CD4-positive, alpha-beta T cell treated with Interferon alpha-2 for 1 hour (primary cell): ENCODE measurements at regions not wholly inside any gene's neighbourhood (a gene's known extent, or its start where the extent isn't known, plus 50 kb on each side); places are given as distances from the start of the nearest gene placed in this dataset.

Source experiments
- DNase-seq, 2 donors: peaks; one replicate each; pipeline ENCODE4 v3.0.0-alpha.2; 2020 to 2022

- no peak for DNase-seq
These were observed 271.5 kb downstream of the TLE3 start for GRCh38 chr15:69825941-69826818.

- DNase-seq: no peak
These were observed 270.9 kb downstream of the TLE3 start for GRCh38 chr15:69826819-69827175.

DNA sequence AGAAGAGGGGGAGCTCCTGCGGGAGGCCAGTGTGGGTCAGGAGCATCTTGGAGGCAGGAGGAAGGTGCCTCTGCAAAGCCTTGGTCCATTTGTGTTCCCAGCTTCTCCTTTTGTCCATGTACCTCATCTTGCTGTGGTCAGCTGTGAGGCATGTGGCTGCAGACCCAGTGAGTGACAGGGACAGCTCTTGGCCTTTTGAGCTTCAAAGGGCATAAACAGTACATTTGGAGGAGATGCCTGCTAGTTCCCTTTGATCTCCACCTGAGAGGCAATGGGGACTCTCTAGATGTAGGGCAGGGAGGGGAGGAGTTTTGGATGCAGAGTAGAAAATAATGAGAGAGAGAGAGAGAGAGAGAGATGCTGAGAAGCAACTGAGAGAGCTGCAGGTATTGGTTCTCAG, 270.0 kb downstream of the TLE3 start:
- DNase-seq: no peak

DNA sequence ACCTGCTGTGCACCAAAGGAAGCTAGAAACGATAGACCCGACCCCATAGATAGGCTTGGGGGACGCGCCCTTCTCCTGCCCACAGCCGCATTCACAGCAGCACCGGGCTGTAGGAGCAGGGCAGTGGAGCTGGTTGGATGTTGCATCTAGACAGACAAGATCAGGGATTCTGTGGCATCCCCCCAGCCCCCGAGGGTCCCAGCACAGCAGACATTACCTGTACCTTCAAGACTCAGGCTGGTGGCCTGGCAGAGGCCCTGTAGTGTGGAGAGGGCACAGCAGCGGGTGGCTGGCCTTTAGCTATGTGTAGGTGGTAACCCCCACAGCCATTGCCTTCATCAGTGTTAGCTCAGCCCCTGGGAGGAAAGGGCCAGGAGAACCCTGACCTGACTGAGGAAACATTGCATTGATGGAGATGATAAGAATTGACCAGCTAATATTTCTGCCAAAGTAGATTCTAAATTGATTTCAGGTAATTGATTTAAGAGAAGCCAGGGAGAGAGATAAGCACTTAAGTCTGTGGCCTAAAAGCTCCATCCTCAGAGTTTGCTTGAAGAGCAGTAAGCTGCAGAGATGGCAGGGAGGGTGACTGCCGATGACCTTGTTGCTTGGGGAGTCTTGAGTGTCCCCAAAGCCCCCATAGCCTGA, 269.4 kb downstream of the TLE3 start:
- no peak for DNase-seq

DNA sequence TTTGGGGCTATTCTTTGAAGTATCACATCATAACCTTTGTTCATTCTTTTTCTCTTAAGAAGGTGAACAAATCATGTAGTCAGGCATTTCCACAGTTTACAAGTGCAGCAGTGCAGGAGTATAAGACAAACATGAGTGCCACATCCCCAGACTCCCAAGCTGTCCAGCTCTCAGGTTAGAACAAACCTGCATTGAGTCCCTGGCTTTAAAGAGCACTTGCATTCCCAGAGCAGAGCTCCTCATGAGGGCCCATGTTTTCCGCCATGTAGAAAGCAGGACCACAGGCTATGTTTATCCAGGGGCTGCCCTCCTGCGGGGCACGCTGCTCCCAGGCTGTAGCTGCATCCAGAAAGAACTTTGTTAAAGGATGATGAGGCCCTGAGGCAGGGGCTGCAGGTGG, 267.7 kb downstream of the TLE3 start:
- no peak for DNase-seq

- no peak for DNase-seq
These were observed 267.3 kb downstream of the TLE3 start for GRCh38 chr15:69830430-69830829.

GRCh38 chr15:69830876-69831275, 266.8 kb downstream of the TLE3 start:
- no peak for DNase-seq

GRCh38 chr15:69834267-69834666, 263.4 kb downstream of the TLE3 start:
- DNase-seq: no peak

GRCh38 chr15:69834761-69835160, 263.0 kb downstream of the TLE3 start:
- DNase-seq: no peak

GRCh38 chr15:69836048-69836447, 261.7 kb downstream of the TLE3 start:
- no peak for DNase-seq

GRCh38 chr15:69836526-69837230, 261.0 kb downstream of the TLE3 start:
- DNase-seq: no peak

- DNase-seq: no peak
These were observed 259.4 kb downstream of the TLE3 start for GRCh38 chr15:69838338-69838737.

GRCh38 chr15:69838994-69839393, 258.7 kb downstream of the TLE3 start:
- DNase-seq: no peak

DNA sequence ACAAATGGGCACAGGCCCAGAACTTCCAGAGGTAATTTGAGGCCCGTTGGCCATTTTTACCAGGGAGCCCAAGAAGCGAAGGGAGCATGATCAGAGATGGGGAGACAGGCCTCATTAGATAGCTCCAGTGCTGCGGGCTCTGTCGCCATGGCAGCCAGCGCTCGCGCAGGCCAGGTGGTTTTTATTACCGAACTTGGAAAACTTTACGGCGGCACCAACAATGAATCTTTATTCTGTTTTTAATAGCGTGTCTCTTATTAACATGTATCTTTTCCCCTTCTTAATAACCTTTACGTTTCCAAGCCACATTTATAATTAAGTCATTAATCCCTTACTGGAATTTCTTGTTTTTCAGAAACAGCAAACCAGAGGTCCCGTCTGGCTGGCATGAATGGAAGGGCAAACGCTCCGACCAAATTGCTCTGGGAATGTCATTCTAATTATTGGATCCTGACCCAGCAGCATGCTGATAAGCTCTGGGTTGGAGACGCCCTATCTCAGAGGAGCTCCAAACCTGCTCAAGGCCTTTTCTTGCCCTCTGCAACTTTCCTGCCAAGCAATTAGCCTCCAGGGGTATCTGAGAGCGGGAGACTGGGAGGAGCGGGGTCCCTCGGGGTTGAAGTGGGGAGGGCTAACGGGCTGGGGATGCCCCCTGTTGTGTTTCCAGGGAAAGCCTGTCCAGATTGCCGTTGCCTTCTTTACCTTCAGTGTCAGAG, 256.4 kb downstream of the TLE3 start:
- DNase-seq: no peak

DNA sequence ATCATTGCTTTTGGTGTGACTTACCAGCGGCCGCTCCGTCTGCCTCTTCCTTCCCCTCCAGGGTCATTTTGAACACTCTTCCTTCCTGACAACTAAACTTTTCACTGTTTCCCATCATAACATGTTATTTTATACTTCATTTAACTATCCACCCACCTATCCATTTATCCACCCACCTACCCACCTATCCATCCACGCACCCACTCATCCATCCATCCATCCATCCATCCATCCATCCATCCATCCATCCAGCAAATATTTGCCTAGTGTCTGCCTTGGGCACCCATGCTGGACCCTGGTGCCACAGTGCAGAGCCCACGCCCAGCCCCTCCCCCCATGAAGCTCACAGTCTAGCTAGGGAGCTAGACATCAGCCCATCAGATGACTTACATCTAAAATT, 254.9 kb downstream of the TLE3 start:
- no peak for DNase-seq

DNA sequence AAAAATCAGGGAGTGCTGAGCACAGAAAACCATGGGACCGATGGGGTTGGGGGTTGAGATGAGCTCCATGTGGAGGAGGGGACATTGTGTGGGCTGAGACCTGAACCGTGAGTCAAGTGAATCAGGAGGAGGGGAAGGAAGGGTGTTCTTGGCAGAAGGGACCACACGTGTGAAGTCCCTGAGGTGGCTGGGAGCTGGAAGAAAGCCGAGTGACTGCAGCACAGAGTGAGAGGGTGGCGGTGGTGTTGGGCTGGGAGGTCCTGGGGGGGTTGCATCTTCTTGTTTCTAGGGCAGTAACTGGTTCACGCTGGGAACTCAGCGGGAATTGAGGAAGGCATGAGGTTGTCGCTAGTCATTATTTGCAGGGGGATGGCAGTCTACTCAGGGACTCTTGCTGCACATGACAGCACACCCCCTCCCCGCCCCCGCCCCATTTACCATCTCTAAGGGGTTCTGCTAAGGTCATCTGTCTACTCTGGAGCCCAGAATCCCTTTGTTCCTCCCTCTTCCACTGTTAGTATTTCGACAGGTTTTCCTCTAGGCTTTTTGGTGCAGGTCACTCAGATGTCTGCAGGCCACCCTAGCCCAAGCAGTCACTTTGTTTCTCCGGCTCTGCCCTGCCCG, 254.3 kb downstream of the TLE3 start:
- no peak for DNase-seq

DNA sequence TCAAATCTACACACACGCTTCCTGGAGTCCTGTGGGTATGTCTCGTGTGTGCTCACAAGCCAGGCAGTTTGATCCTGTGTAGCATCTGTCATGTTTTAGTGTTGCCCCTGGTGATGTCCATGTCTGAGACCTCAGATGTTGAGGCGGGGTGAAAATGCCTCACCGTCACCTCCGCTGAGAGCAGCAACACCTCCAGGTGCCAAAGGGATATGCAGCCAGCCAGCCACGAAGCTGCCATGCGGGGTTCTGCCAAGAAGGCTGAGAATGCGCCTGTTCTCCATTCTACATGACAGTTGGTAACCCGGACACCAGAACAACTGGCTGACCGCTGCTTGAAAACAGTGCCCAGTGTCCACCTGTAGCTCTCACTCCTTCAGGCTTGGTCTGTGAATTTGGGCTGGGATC, 253.8 kb downstream of the TLE3 start:
- DNase-seq: no peak

DNA sequence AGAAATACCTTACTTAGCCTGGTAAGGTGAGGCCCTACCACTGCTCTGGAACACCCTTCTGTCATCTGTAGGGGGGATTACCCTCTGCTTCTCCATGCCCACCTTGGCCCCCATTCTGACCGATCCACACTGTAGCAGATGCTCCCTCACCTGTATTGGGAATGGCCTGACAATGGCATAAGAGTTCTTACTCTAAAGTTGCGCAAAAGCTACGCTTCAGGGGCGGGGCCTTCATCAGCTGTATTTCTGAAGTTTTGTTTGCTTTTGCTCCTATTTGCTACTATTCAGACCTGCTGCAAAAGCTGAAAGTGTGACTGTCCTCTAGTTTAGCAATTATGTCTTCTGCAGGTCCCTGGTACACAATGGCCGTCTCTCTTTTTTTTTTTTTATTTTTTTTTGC, 252.6 kb downstream of the TLE3 start:
- no peak for DNase-seq

DNA sequence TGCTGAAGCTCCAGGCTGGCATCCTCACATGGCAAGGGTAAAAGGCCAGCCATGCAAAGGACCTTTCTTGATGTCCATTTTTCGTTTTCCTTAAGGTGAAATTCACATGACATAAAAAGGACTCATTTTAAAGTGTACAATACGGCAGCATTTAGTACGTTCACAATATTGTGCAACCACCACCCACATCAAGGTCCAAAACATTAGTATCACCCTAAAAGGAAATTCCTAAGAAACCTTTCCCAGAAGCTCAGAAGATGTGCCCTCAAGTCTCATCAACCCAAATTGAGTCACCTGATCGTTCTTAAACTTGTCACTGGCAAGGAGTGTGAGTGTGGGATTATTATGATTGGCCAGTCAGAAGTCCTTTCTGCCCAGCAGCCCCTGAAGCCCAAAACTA, 250.1 kb downstream of the TLE3 start:
- DNase-seq: no peak

DNA sequence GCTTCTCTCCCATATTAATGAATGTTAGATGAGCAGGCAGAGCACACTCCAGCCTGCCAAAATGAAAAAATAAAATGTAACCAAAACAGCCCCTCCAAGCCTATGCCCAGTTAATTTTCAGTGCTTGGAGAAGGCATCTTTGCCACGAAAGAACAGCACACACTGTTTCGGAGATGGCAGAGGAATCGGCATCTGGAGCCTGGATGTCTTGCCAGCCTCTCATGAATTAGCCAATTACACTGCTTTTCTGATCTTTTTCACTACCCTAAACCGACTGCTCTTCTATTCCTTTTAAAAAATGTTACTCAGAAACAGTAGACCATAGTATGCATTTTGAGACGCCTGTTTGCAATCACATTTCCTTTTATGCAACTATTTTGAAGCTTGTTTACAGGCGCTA, 249.6 kb downstream of the TLE3 start:
- no peak for DNase-seq

- no peak for DNase-seq
These were observed 249.0 kb downstream of the TLE3 start for GRCh38 chr15:69848551-69849231.

DNA sequence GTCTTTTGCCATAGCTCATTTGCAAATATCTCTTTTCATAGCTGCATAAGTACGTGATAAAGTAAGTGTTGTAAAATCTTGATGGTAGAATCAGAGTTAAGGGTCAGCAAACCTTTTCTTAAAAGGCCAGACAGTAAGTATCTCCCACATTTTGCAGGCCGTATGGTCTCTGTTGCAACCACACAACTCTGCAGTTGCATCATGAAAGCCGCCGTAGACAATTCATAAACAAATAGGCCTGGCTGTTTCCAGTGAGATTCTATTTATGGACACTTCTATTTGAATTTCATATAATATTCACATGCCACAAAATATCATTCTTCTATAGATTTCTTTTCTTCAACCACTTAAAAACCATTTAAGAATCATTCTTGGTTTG, 248.5 kb downstream of the TLE3 start:
- DNase-seq: no peak
